ENCODE measurements at regions not wholly inside any gene's neighbourhood (a gene's known extent, or its start where the extent isn't known, plus 50 kb on each side); places are given as distances from the start of the nearest gene placed in this dataset.

DNA sequence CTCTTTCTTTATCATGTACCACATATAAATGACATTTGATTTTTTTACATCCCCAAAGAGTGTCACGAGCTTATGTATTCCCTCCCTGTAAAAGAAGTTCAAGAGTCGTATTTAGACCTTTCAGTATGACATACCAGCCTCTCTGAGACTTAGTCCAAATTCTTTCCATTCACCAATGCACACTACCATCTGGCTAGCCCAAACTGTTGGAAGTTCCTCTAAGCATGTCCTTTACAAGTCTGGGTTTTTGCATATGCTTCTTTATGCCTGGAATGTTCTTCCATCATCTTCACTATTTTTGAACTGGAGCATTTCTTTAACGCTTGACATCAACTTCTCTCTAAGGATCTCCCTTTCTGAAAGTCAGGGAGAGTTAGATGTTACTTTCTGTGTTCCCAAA lies 68.5 kb upstream of the RGS6 start:
- Histone ChIP-seq H3F3A (ENCODE audit: insufficient read depth, low read depth) (no peaks in the 10 kb centered on the region), H3K4me1 (replicated peaks; ENCODE audit: insufficient read depth) (no peaks in the 10 kb centered on the region), H3K27ac (no peak overlapping the region), H4K20me1 (ENCODE audit: insufficient read depth) (no peaks in the 10 kb centered on the region), H3K27me3 (ENCODE audit: insufficient read depth, low read depth) (no peaks in the 10 kb centered on the region), H3K9me3 (ENCODE audit: insufficient read depth, low read depth) (peaks cover 6% of the 10 kb centered on the region; the same call in 1 of the 2 replicates), H3K79me2 (ENCODE audit: low read depth) (no peaks in the 10 kb centered on the region), H3K4me2 (no peak overlapping the region), H3K4me3 (no peak overlapping the region), H3K36me3 (ENCODE audit: low read depth) (no peaks in the 10 kb centered on the region), H2AFZ (no peak overlapping the region), H3K9me2 (ENCODE audit: insufficient read depth) (no peaks in the 10 kb centered on the region)
- intact Hi-C loops (cut with micrococcal nuclease; ENCODE audit: unreplicated experiment) = no loop called here
- no TSS peak for BruUV-seq (replicated peaks)
- CTCF ChIA-PET = no interaction called here
- no peak for DNase-seq
- POLR2A ChIA-PET (ENCODE audit: unreplicated experiment) = no interaction called here
- TF ChIP-seq, protein P1, sequence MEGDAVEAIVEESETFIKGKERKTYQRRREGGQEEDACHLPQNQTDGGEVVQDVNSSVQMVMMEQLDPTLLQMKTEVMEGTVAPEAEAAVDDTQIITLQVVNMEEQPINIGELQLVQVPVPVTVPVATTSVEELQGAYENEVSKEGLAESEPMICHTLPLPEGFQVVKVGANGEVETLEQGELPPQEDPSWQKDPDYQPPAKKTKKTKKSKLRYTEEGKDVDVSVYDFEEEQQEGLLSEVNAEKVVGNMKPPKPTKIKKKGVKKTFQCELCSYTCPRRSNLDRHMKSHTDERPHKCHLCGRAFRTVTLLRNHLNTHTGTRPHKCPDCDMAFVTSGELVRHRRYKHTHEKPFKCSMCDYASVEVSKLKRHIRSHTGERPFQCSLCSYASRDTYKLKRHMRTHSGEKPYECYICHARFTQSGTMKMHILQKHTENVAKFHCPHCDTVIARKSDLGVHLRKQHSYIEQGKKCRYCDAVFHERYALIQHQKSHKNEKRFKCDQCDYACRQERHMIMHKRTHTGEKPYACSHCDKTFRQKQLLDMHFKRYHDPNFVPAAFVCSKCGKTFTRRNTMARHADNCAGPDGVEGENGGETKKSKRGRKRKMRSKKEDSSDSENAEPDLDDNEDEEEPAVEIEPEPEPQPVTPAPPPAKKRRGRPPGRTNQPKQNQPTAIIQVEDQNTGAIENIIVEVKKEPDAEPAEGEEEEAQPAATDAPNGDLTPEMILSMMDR (conservative IDR thresholded peaks at IDR 0.05) = no peak
- no peak for TF ChIP-seq EZH2 (IDR thresholded peaks at IDR 0.05; ENCODE audit: low read depth)

All from PC-9 (cell line).